ENCODE measurements at regions not wholly inside any gene's neighbourhood (a gene's known extent, or its start where the extent isn't known, plus 50 kb on each side); places are given as distances from the start of the nearest gene placed in this dataset.

DNA sequence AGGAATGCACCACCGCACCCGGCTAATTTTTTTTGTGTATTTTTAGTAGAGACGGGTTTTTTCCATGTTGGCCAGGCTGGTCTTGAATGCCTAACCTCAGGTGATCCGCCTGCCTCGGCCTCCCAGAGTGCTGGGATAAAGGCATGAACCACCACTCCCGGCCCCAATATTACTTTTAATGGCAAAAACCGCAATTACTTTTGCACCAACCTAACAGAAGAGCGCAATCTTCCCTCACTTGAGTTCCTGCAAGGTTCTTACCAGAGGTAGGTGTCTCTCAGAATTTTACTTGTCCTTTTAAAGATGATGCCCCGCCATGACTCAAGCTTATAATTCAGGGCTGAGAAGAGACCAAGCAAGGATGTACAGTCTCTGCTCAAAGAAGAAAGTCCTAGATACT, 1774.1 kb upstream of the PCDH20 start:
- TF ChIP-seq SP1 (CRISPR knock-in tag; conservative IDR thresholded peaks at IDR 0.05) (no peak), TP53 (CRISPR knock-in tag; IDR thresholded peaks at IDR 0.05) (no peak), JUN (CRISPR knock-in tag; IDR thresholded peaks at IDR 0.05) (no peak), ZNF423 (CRISPR knock-in tag; IDR thresholded peaks at IDR 0.05) (no peak), GABPB1 (CRISPR knock-in tag; IDR thresholded peaks at IDR 0.05) (no peak), NFYB (CRISPR knock-in tag; conservative IDR thresholded peaks at IDR 0.05; ENCODE audit: low read depth) (no peak), ETV6 (CRISPR knock-in tag; IDR thresholded peaks at IDR 0.05) (no peak), ESRRA (CRISPR knock-in tag; IDR thresholded peaks at IDR 0.05; ENCODE audit: borderline replicate concordance) (no peak), IRF2 (CRISPR knock-in tag; IDR thresholded peaks at IDR 0.05; ENCODE audit: borderline replicate concordance, low read depth) (no peak), ELF4 (CRISPR knock-in tag; IDR thresholded peaks at IDR 0.05; ENCODE audit: low read depth) (no peak)
- TF ChIP-seq, protein P1, sequence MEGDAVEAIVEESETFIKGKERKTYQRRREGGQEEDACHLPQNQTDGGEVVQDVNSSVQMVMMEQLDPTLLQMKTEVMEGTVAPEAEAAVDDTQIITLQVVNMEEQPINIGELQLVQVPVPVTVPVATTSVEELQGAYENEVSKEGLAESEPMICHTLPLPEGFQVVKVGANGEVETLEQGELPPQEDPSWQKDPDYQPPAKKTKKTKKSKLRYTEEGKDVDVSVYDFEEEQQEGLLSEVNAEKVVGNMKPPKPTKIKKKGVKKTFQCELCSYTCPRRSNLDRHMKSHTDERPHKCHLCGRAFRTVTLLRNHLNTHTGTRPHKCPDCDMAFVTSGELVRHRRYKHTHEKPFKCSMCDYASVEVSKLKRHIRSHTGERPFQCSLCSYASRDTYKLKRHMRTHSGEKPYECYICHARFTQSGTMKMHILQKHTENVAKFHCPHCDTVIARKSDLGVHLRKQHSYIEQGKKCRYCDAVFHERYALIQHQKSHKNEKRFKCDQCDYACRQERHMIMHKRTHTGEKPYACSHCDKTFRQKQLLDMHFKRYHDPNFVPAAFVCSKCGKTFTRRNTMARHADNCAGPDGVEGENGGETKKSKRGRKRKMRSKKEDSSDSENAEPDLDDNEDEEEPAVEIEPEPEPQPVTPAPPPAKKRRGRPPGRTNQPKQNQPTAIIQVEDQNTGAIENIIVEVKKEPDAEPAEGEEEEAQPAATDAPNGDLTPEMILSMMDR (IDR thresholded peaks at IDR 0.05) = no peak
- TF ChIP-seq, protein P2, sequence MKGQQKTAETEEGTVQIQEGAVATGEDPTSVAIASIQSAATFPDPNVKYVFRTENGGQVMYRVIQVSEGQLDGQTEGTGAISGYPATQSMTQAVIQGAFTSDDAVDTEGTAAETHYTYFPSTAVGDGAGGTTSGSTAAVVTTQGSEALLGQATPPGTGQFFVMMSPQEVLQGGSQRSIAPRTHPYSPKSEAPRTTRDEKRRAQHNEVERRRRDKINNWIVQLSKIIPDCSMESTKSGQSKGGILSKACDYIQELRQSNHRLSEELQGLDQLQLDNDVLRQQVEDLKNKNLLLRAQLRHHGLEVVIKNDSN (CRISPR knock-in tag; IDR thresholded peaks at IDR 0.05) = no peak
- TF ChIP-seq, protein P3, sequence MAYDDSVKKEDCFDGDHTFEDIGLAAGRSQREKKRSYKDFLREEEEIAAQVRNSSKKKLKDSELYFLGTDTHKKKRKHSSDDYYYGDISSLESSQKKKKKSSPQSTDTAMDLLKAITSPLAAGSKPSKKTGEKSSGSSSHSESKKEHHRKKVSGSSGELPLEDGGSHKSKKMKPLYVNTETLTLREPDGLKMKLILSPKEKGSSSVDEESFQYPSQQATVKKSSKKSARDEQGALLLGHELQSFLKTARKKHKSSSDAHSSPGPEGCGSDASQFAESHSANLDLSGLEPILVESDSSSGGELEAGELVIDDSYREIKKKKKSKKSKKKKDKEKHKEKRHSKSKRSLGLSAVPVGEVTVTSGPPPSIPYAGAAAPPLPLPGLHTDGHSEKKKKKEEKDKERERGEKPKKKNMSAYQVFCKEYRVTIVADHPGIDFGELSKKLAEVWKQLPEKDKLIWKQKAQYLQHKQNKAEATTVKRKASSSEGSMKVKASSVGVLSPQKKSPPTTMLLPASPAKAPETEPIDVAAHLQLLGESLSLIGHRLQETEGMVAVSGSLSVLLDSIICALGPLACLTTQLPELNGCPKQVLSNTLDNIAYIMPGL (CRISPR knock-in tag; IDR thresholded peaks at IDR 0.05) = no peak
- TF ChIP-seq, protein P4, sequence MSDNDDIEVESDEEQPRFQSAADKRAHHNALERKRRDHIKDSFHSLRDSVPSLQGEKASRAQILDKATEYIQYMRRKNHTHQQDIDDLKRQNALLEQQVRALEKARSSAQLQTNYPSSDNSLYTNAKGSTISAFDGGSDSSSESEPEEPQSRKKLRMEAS (CRISPR knock-in tag; IDR thresholded peaks at IDR 0.05) = no peak
